ENCODE measurements at regions not wholly inside any gene's neighbourhood (a gene's known extent, or its start where the extent isn't known, plus 50 kb on each side); places are given as distances from the start of the nearest gene placed in this dataset.

GRCh38 chr2:12896318-12896982 is 179.7 kb downstream of the TRIB2 start:
- H3K27ac ChIP-seq, result no peak overlapping the region
- ChIA-PET POLR2A (no interaction called here), CTCF (interaction anchor here (2.4 kb wide), 1 partner anchor 35 kb away, joined by 6 read pairs; no protein-coding TSS in a partner anchor)
- FAIRE-seq (no peak), ATAC-seq (no peak), DNase-seq (ENCODE audit: low read depth in 1 of 2, low spot score in 1 of 2) (no peak)
- no peaks in the 10 kb centered on the region for H3K4me1 ChIP-seq
- H3K9me3 ChIP-seq, result no peaks in the 10 kb centered on the region
- no peak overlapping the region for H3K4me3 ChIP-seq
- TF ChIP-seq RARB (CRISPR knock-in tag; IDR thresholded peaks at IDR 0.05) (no peak), REST (IDR thresholded peaks at IDR 0.05) (no peak), ESRRA (IDR thresholded peaks at IDR 0.05; ENCODE audit: borderline replicate concordance, low read length) (no peak), TP53 (CRISPR knock-in tag; IDR thresholded peaks at IDR 0.05) (no peak), ATOH8 (CRISPR knock-in tag; IDR thresholded peaks at IDR 0.05; ENCODE audit: low read depth) (no peak), HOXA7 (CRISPR knock-in tag; IDR thresholded peaks at IDR 0.05) (no peak), RNF2 (IDR thresholded peaks at IDR 0.05; ENCODE audit: borderline replicate concordance, low read depth) (no peak), USF2 (IDR thresholded peaks at IDR 0.05) (no peak), MAFK (IDR thresholded peaks at IDR 0.05; ENCODE audit: partially characterized antibody) (no peak), SREBF2 (IDR thresholded peaks at IDR 0.05) (no peak), HDAC2 (IDR thresholded peaks at IDR 0.05) (no peak), E2F6 (IDR thresholded peaks at IDR 0.05; ENCODE audit: borderline replicate concordance, low read depth) (no peak), POLR2A (IDR thresholded peaks at IDR 0.05; ENCODE audit: low read length) (no peak), NR3C1 (IDR thresholded peaks at IDR 0.05) (no peak)
- under 1% methylated on average over 4 of the region's 4 CpGs for WGBS (ENCODE audit: missing lambda C conversion rate)
- no peak overlapping the region for H3K4me2 ChIP-seq

GRCh38 chr2:12897181-12897580 is 180.4 kb downstream of the TRIB2 start:
- TF ChIP-seq RARB (CRISPR knock-in tag; IDR thresholded peaks at IDR 0.05) (no peak), FOSL2 (IDR thresholded peaks at IDR 0.05) (no peak), FOSL2 (CRISPR knock-in tag; IDR thresholded peaks at IDR 0.05) (no peak), JUN (IDR thresholded peaks at IDR 0.05) (no peak), SREBF2 (IDR thresholded peaks at IDR 0.05) (no peak), CTCF (IDR thresholded peaks at IDR 0.05) (no peak), HEYL (CRISPR knock-in tag; IDR thresholded peaks at IDR 0.05) (no peak), MAZ (IDR thresholded peaks at IDR 0.05; ENCODE audit: borderline replicate concordance, low read depth, low read length) (no peak), HES2 (IDR thresholded peaks at IDR 0.05) (no peak), MAFK (IDR thresholded peaks at IDR 0.05; ENCODE audit: partially characterized antibody) (no peak), HOXB5 (CRISPR knock-in tag; IDR thresholded peaks at IDR 0.05) (no peak), MYC (IDR thresholded peaks at IDR 0.05; ENCODE audit: borderline replicate concordance, low read length) (no peak), EHF (CRISPR knock-in tag; IDR thresholded peaks at IDR 0.05) (no peak), RCOR1 (IDR thresholded peaks at IDR 0.05; ENCODE audit: low read depth, low read length) (no peak), ZNF302 (CRISPR knock-in tag; IDR thresholded peaks at IDR 0.05) (no peak)
- ChIA-PET POLR2A (no interaction called here), CTCF (interaction anchor here (2.4 kb wide), 1 partner anchor 34 kb away, joined by 6 read pairs; no protein-coding TSS in a partner anchor)
- 0% methylated on average over 1 of the region's 1 CpG for WGBS (ENCODE audit: missing lambda C conversion rate)
- no peak for FAIRE-seq
- Histone ChIP-seq H3K4me1 (no peaks in the 10 kb centered on the region), H3K4me2 (no peak overlapping the region), H3K27ac (no peak overlapping the region), H3K9me3 (no peaks in the 10 kb centered on the region), H3K4me3 (no peak overlapping the region)
- no peak for ATAC-seq
- DNase-seq (ENCODE audit: low read depth in 1 of 2, low spot score in 1 of 2), result no peak

All from A549 (cell line).